HK-2 (cell line): ENCODE measurements at regions not wholly inside any gene's neighbourhood (a gene's known extent, or its start where the extent isn't known, plus 50 kb on each side); places are given as distances from the start of the nearest gene placed in this dataset.

Source experiments
- DNase-seq: peaks from one replicate; pipeline ENCODE4 v3.0.0-alpha.2; 2018; ENCODE audit not compliant: unreplicated experiment

GRCh38 chr2:71777946-71778345 is 324.6 kb downstream of the DYSF start:
- DNase-seq = no peak

- no peak for DNase-seq
These were observed 322.9 kb downstream of the DYSF start for GRCh38 chr2:71776227-71776626.

GRCh38 chr2:71773218-71773617 is 319.9 kb downstream of the DYSF start:
- no peak for DNase-seq

GRCh38 chr2:71772510-71773172 is 319.3 kb downstream of the DYSF start:
- DNase-seq = no peak

GRCh38 chr2:71767663-71768062 is 314.3 kb downstream of the DYSF start:
- DNase-seq = no peak

- no peak for DNase-seq
These were observed 305.7 kb downstream of the DYSF start for GRCh38 chr2:71759060-71759459.

GRCh38 chr2:71757351-71757750 is 304.0 kb downstream of the DYSF start:
- DNase-seq = no peak

- DNase-seq = no peak
These were observed 303.0 kb downstream of the DYSF start for GRCh38 chr2:71756280-71756906.

- no peak for DNase-seq
These were observed 298.2 kb downstream of the DYSF start for GRCh38 chr2:71751590-71751989.

- no peak for DNase-seq
These were observed 296.3 kb downstream of the DYSF start for GRCh38 chr2:71749671-71750101.

GRCh38 chr2:71748227-71748626 is 294.9 kb downstream of the DYSF start:
- DNase-seq = peak; percentile 59

- DNase-seq = no peak
These were observed 294.2 kb downstream of the DYSF start for GRCh38 chr2:71747559-71747958.

GRCh38 chr2:71746946-71747501 is 293.7 kb downstream of the DYSF start:
- DNase-seq = no peak

- no peak for DNase-seq
These were observed 291.4 kb downstream of the DYSF start for GRCh38 chr2:71744781-71745180.

- no peak for DNase-seq
These were observed 290.8 kb downstream of the DYSF start for GRCh38 chr2:71743995-71744675.

- peak; percentile 54 for DNase-seq
These were observed 289.7 kb downstream of the DYSF start for GRCh38 chr2:71742953-71743601.

GRCh38 chr2:71736986-71737385 is 283.6 kb downstream of the DYSF start:
- DNase-seq = no peak

- DNase-seq = no peak
These were observed 282.9 kb downstream of the DYSF start for GRCh38 chr2:71736091-71736861.
